Inferior parietal cortex (tissue), 1 donor: ENCODE measurements at regions not wholly inside any gene's neighbourhood (a gene's known extent, or its start where the extent isn't known, plus 50 kb on each side); places are given as distances from the start of the nearest gene placed in this dataset.
"Not testable (repeated sequence)": the region's sequence is repeated elsewhere in the genome, so short reads cannot be mapped to it uniquely, and the experiment has no call there.

Experiments
- DNase-seq: peaks from one replicate; pipeline ENCODE4 v3.0.0-alpha.2; 2016; ENCODE audit errors: extremely low spot score

- DNase-seq: no peak
Measured at GRCh38 chr11:86749821-86750401, 50.4 kb upstream of the PRSS23 start.

- no peak for DNase-seq
Measured at GRCh38 chr11:86749376-86749775, 51.0 kb upstream of the PRSS23 start.

GRCh38 chr11:86748296-86748695 lies 52.0 kb upstream of the PRSS23 start:
- no peak for DNase-seq

- no peak for DNase-seq
Measured at GRCh38 chr11:86747801-86748200, 52.5 kb upstream of the PRSS23 start.

GRCh38 chr11:86746514-86746913 lies 53.8 kb upstream of the PRSS23 start:
- DNase-seq: no peak

GRCh38 chr11:86745571-86745970 lies 54.8 kb upstream of the PRSS23 start:
- no peak for DNase-seq

GRCh38 chr11:86743223-86744118 lies 56.9 kb upstream of the PRSS23 start:
- DNase-seq: peak; percentile 70

- DNase-seq: no peak
Measured at GRCh38 chr11:86741839-86742805, 58.2 kb upstream of the PRSS23 start.

- DNase-seq: no peak
Measured at GRCh38 chr11:86741484-86741835, 58.9 kb upstream of the PRSS23 start.

GRCh38 chr11:86740628-86741483 lies 59.5 kb upstream of the PRSS23 start:
- DNase-seq: peak; percentile 72

GRCh38 chr11:86738568-86738967 lies 61.8 kb upstream of the PRSS23 start:
- no peak for DNase-seq

- DNase-seq: no peak
Measured at GRCh38 chr11:86737737-86738136, 62.6 kb upstream of the PRSS23 start.

- DNase-seq: no peak
Measured at GRCh38 chr11:86737230-86737629, 63.1 kb upstream of the PRSS23 start.

GRCh38 chr11:86736291-86737143 lies 63.8 kb upstream of the PRSS23 start:
- no peak for DNase-seq

- no peak for DNase-seq
Measured at GRCh38 chr11:86735451-86736290, 63.3 kb upstream of the ME3 start.

- not testable (repeated sequence) for DNase-seq
Measured at GRCh38 chr11:86732739-86733138, 60.3 kb upstream of the ME3 start.

GRCh38 chr11:86732286-86732685 lies 59.9 kb upstream of the ME3 start:
- not testable (repeated sequence) for DNase-seq

- DNase-seq: not testable (repeated sequence)
Measured at GRCh38 chr11:86729576-86729975, 57.2 kb upstream of the ME3 start.

GRCh38 chr11:86728562-86728961 lies 56.1 kb upstream of the ME3 start:
- DNase-seq: no peak
